NCI-H82 (cell line): ENCODE measurements at regions not wholly inside any gene's neighbourhood (a gene's known extent, or its start where the extent isn't known, plus 50 kb on each side); places are given as distances from the start of the nearest gene placed in this dataset.
A peak's percentile ranks its signal among the peaks of the same experiment; 100 is the strongest.

ENCODE experiments used
- DNase-seq: peaks from one replicate; lab custom pipeline; 2025; lab: John Stamatoyannopoulos, UW

DNA sequence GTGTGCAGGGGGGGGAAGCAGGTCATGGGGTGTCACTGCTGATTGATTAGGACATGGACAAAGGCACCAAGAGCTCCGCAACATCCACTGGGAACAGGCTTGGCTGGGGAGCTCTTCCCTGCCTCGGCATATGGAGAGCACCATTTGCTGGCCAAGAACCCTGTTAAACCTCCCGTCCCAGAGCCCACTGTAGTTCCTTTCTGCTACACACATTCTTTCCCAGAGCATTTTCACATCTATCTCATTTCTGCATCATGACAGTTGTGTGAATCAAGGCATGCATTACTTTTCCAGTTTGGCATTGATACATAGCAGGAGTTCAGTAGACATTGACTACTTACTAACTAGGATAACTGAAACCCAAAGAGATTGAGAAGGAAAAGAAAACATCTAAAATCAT, 333.4 kb upstream of the B3GAT1 start:
- no peak for DNase-seq

DNA sequence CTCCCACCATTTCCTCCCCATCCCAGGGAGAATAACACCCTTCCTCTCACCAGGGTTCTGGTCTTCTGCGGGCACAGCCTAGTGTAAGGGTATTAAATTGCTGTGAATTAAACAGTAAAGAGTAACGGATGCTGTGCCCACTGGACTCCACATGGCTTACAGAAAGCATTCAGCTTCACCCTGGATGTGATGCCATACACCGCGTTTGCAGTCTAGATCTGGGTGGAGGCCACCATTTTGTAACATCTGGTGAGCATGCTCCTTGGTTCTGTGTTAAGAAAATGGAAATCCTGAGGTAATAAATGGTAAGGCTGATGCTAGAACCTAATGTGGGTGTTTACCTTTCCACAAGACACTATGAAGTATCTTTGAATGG, 331.8 kb upstream of the B3GAT1 start:
- no peak for DNase-seq

DNA sequence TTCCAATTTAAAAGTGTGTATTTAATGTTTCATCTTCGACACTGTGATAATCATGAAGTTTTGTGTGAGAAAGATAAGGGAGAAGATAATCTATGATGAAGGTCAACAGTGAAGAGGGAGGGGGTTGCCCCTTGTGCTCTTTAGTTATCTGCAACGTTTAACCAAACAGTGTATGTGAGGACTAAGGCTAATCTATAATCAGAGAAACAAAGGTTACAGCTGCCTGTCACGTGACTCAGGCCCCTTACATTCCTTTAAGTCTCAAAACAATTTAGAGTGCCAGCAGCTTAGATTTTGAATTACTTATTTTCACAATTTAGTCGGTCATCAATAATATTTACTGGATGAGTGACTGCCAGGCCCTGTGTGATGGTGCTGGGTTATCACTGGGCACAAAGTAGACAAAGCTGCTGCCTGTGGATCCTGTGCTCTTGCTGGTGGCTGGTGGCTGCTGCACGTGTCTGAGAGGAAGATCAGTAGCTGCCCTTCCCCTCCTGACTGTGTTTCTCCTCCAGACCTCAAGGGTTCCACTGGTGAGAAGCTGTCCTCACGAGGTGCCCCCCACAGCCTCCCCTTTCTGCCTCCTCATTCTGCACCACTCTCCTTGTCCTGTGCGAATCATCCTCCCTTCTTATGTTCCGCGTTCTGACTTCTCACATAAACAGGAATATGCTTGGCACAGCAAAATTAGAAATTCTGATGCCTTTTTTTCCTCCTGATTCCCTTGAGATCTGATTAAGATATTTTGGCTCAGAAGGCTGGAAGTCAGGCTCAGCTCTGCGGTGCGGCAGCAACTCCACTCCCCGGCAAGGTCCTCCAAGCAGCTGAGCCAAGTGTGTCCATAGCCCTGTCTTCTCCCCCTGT, 331.1 kb upstream of the B3GAT1 start:
- DNase-seq = no peak

DNA sequence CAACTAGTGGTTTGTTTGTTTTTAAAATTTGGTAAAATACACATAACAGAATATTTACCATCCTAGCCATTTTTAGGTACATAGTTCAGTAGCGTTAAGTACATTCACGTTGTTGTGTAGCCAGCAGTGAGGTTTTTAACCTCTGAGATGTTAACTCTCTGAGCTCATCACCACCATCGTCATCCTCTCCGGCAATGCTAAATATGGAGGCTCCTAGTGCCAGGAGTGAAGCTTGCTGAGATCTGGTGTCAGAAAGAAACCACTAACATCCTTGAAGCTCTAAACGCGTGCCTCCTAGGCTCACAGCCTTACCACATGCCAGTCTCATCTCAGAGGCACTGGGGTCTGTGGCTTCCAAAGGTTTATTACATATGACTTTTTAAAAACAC, 330.2 kb upstream of the B3GAT1 start:
- no peak for DNase-seq

DNA sequence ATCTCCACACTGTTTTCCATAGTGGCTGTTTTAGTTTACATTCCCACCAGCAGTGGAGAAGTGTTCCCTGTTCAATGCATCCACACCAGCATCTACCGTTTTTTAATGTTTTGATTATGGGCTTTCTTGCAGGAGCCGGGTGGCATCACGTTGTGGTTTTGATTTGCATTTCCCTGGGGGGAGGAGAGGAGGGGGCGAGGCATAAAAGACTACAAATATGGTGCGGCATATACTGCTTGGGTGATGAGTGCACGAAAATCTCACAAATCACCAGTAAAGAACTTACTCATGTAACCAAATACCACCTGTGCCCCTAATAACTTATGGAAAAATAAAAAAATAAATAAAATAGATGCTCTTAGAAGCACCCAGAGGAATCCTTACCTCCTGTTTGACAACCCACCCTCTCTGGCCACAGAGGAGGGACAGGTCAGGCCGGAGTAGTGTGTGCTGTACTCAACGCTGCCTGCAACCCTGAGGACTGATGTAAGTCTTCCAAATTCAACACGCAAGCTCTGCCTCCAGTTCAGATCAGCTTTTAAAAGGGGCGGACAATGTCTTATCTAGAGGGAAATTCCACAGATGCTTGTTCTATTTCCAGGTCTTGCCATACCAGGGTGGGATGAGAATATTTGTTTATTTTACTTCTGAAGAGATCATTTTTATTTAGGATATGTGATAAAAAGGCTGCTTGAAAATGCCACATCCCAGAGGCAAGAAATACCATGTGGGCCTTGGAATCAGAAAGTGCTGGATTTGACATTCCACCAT, 329.6 kb upstream of the B3GAT1 start:
- no peak for DNase-seq

DNA sequence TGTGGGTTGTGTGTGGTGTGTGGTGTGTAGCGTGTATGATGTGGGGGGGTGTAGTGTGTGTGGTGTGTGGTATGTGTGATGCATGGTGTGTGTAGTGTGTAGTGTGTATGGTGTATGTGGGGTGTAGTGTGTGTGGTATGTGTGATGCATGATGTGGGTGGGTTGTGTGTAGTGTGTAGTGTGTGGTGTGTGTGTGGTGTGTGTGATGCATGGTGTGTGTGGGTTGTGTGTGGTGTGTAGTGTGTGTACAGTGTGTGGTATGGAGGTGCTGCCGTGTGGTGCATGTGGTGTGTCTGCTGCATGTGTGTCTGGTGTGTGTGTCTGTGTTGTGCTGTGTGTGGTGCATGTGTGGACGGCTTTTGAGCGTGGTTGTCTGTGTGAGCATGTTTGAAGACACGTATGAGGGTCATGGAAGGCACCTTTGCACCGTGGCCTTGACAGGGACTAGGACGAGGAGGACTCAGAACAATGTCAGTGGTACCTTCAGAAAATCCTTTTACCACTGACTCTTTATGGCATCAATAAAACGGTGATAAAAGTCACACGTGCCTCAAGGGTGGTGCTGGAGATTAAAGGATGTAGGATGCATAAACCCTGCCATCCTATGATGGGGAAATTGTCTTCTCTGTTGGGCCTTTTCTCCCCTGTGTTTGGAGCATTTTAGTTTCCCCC, 328.7 kb upstream of the B3GAT1 start:
- DNase-seq = no peak

DNA sequence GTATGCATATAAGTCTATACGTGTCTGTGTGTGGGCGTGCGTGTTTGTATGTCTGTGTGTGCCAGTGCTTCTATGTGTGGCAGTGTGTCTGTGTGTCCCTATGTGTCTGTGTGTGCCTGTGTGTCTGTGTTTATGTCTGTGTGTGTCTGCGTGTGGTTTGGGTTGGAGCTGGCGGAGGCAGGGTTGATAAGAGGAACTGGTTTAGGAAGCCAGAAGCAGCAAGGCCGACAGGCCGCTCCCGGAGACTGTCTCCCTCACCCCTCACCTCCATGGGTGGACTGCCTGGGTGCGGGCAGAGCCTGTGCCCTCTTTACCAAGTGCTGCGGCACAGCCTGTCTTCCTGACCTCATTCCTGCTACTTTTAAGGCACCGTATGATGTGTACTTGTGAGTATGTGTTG, 327.1 kb upstream of the B3GAT1 start:
- no peak for DNase-seq

DNA sequence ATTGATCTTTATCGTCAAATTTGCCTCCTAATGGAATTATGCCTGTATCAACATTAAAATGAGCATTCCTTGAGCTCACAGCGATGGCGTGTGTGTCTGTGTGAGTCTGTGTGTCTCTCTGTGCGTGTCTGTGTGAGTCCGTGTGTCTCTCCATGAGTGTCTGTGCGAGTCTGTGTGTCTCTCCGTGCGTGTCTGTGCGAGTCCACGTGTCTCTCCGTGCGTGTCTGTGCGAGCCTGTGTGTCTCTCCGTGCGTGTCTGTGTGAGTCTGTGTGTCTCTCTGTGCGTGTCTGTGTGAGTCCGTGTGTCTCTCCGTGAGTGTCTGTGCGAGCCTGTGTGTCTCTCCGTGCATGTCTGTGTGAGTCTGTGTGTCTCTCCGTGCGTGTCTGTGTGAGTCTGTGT, 326.5 kb upstream of the B3GAT1 start:
- DNase-seq = no peak

DNA sequence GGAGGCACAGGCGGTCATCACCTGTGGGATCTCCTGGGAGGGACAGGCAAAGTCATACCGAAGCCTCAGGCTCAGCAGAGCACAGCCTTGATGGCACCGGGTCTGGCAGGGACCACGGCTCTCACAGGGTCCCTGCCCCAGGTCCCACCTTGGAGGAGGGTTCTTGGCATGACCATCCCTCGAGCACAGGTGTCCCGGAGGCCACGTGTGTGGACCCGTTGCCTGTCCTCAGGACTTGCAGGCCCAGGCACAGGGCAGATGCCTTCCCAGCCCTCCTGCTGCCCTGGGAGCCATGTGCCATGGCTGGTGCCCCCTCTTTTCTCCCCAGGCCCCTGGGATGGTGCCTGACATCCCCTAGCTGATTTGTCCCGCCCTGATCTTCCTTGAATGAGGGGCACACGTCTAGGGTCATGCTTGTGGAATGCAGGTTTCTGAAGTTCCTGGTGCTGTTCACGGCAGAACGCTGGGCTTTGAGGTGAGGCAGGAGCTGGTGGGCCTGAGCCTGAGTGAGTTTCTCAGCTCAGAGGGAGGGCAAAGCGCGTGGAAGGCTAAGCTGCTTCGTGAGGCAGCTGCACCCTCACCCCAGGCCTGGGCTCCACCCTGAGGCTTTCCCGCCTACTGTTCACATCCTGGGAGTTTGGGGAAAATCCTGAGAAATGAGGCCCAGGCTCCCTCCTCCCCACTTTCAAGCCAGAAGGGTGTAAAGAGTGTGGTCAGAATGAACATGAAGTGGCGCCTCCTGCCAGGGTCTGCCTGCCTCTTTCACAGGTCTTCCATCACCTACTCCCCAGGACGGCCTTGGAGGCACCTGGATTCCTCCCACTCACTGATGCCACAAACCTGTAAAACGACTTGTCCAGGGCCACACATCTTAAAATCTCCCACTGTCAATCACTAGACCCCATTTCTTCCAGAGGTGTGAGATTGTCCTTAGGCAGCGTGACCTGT, 325.8 kb upstream of the B3GAT1 start:
- DNase-seq = no peak

DNA sequence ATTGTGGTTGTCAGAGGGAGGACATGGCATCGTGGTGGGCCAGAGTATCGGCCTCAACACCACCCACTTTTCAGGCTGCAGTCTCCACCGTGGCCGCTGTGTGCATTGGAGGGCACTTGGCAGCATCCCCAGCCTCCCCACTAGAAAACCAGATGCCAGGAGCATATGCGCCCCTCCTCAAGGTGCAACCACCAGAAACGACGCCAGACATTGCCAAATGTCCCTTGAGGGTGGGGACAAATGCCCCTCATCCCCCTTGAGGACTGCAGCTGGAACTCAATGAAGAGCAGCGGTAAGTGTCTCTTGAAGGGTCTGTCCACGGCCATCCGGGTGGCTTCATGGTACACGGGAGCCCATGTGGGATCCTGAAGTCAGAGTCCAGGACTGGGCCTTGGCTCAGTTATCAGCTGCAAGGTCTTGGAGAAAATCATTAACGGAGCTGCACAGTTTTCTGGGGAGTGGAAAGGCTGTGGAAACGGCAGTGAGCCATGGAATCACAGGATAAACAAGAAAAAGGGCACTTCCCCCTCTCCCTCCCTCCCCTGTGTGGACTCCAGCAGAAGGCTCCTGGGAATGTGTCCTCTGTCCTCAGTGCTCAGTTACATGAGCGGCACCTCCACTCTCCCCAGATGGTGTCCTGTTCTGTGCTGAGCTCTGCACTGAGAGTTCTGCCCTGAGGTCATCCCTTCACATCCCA, 324.4 kb upstream of the B3GAT1 start:
- DNase-seq = no peak

DNA sequence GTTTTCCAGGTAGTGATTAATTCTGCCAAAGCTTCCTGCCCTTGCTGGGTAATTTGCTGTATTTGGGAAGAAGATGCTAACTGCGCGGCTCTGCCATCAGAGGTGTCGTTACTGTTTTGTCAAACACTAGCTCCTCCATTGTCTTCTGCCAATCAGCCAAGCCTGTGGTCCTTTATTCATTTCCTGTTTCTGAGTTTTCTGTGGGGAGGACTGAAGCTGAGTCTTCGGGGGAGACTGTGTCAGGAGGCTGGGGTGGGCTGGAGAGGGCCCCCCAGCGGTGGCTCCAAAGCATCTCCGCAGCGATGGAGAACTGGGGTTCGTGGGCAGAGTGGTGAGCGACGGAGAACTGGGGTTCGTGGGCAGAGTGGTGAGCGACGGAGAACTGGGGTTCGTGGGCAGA, 322.9 kb upstream of the B3GAT1 start:
- no peak for DNase-seq

DNA sequence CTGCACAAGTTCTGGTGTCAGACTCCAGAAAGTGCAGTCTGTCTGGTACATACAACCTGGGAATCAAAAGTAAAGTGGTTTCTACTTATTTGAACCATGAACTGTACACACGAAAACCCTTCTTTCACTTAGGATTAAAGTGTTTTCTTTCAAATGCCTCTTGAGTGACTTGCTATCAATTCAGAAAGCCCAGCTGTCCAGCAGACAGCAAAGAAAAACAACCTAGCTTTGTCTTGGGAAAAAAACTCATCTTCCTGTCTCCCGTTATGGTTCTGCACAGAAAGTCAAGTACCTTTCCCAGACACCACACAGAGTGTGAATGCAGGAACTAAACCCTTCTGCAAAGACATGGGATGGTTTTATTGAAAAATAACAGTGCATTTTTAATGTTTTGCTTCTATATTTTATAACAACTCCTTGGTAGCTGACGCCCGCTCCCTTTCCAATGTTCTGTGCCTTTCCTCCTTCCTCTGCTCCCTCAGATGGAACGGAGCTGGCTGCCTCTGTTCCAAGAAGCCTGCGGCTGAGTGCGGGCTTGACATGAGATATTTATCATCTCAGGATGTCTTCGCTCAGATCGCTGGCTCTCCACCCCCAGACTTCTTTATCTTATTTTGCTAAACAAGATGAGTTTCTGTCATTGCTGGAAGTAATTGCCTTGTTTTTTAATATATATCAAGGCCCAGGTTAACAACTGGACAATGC, 322.3 kb upstream of the B3GAT1 start:
- DNase-seq = no peak

DNA sequence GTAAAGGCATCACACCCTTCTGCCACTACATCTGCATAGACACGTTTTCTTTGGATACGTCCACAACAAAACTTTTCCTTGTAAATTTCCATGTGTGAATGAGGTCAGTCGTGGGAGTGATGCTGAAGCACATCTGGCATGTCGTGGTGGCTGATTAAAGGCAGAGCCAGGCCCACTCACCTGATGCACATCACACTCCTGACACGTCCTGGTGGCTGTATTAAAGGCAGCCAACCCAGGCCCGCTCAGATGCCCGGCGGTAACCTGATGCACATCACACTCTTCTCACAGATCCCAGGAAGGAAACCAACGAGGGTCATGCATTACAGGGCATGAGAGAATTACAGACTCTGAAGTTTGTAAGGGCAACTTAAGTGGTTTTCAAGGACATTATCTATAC, 321.6 kb upstream of the B3GAT1 start:
- DNase-seq = no peak

DNA sequence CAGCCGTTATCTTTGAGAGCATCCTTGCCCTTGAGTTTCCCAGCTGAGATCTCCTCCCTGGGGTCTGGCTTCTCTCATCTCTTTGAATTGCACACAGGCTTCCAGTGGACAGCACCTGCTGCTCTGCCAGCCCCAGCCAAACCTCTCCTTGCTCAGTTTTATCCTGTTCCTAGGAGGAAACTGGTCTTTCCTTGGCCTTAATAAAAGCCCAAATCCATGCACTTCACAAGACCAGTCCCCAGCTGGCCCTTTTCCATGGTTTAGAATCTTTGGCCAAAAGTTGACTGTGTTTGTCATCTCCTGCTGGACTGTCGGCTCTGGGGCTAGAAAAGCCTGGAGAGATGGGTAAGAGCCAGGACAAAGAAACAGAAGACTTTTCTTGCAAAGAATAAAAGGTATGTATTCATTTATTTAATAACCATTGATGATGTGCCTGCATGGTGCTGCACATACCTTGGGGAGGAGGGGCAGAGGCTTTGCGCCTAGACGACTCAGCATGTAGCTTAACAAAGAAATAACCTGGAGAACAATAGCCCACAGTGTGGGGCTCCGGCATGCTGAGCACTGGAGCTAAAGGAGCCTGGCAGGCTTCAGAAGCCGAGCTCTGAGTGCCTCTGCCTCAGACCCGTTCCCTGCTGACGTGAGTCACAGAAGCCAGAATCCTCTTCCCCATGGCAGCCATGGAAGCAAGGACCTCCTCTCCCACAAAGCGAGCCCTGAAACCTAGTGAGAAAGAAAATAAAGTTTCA, 319.3 kb upstream of the B3GAT1 start:
- no peak for DNase-seq

DNA sequence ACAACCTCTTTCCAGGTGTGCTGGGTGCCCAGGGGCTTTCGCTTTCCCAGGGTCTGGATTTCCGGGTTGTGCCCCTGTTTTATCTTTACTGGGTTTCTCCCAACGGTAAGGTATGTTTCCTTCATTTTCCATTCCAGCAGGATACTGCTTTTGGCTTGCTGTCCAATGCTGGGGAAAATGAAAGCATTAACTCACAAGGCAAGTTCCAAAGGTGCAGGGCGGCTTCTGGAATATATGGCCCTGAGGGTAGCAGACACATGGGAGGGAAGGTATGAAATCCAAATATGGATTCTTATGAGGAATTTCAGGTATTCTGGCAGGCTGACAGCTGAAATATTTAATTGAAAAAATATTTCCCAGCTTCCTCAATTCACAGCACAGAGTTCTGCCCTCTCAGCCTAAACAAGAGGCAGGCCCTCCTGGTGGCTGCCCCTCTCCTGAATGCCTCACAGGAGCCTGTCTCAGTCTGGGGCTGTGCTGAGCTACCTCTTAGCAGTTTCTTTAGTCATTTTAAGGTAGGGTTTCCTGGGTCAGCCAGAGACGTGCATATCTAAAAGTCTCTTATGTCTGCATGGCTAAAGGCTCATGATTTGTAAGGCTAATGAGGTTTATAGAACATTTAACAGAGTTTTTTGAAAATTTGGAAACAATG, 318.6 kb upstream of the B3GAT1 start:
- DNase-seq = no peak

DNA sequence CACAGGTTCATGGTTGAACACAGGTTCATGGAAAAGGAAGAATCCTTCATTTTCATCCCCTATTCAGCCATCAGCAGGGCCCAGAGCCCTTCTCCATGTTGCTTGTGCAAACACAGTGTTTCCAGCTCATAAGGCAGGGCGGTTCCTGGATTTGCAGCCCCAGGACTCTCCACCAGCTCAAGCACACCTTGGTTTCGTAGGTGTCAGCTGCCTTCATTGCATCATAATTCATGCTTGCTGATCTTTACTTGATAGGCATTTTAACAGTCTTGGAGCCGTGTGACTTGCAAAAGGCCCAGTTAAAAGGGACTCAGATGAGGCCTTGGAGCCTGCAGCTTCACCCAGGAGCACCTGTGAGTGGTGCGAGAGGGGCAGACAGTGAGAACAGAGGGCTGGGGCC, 318.1 kb upstream of the B3GAT1 start:
- DNase-seq = no peak

DNA sequence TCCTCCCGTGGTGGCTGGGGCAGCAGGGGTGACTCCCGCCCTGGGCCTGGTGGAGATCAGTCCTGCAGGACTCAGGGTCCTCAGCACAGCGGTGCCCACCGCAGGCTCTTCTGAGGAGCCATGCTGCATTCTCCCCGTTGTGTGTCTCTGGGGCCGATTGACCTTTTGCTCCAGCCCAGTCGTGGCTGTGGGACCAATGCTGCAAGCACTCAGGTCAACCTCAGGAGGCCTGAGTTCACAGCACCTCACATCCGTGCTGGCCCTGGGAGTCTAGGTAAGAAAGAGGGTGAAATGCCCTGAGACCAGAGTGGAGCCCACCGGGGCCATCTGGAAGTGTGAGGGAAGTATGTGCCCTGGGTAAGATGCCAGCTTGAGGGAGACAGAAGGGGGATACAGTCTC, 316.1 kb upstream of the B3GAT1 start:
- no peak for DNase-seq

DNA sequence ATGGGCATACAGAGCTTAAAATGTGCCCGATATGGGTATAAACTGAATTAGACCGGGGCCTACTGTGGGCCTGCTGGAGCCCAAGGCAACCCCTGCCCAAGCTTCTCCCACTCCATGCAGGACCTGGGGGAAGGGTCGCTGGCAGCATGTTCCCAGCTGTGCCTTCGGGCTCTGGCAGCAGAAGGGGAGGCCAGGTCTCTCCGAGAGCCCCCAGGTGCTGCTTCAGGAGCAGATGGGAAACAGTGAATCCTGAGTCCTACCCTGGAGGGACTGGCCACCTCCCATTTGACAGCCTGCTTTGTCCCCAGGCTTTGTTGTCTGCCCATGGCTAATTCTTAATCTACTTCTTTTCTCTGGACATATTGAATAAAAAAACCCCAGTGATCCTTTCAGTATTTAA, 315.6 kb upstream of the B3GAT1 start:
- DNase-seq = no peak

DNA sequence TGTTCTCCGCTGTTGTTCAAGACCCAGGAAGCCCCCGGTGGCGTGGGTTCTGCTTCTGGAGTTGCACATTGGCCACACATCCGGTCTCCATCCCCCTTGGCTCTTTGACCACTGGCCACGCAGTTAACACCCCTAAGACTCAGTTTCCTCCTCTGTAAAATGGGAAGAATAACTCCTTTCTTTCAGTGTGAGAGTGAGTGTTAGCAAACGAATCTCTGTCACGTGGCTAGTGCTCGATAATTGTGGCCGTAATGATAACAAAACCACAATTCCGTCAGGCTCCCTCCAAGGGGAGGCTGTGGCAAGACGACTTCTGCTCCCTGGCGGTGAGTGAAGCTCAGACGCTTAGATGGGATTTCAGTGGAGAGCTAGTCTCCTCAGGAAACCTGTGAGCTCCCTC, 315.2 kb upstream of the B3GAT1 start:
- peak; percentile 8 for DNase-seq
